ENCODE measurements at regions not wholly inside any gene's neighbourhood (a gene's known extent, or its start where the extent isn't known, plus 50 kb on each side); places are given as distances from the start of the nearest gene placed in this dataset.
"Not testable (repeated sequence)": the region's sequence is repeated elsewhere in the genome, so short reads cannot be mapped to it uniquely, and the experiment has no call there.

DNA sequence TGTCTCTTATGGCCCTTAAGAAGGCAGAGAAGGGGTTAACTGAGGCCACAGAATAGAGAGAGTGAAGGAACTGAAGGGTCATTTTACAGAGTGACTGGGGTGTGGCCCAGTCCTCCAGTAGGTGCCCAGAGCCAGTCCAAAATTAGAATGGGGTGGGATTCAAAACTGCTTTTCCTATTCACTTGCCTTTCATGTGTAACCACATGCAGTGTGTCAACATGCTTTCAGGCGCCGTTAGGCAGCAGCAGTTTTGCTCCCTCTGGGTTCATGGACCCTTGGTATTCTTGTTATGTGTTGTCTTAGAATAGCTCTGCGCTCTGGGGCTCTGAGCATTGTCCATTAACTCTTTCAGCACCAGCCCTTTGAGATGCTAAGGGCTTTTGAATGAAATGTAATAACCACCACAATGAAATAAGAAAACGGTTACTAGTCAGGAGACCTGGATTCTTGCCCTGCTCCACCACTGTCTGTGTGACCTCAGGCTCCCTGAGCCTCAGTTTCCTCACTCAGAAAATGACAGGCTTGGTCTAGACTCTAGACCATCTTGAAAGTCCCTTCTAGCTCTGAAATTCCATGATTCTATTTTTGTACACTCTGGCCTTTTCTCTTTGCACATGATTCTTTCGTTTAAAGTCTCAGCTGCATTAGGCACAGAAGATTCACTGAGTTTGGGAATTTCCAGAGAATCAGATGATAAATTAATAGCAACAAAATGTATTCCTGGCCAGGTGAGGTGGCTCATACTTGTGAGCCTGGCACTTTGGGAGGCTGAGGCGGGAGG lies 123.0 kb downstream of the SRGAP2 start:
- H3K27ac ChIP-seq; H3K4me3 ChIP-seq; H3K36me3 ChIP-seq; H3K27me3 ChIP-seq; H3K9me3 ChIP-seq; H3K4me1 ChIP-seq; DNase-seq; intact Hi-C loops (cut with DNase I): not testable (repeated sequence)
- ATAC-seq: peak; percentile 53

- H3K9me3 ChIP-seq; H3K36me3 ChIP-seq; ATAC-seq; H3K27ac ChIP-seq; H3K4me3 ChIP-seq; H3K27me3 ChIP-seq; DNase-seq; intact Hi-C loops (cut with DNase I); H3K4me1 ChIP-seq: not testable (repeated sequence)
Measured at GRCh38 chr1:206331597-206331996, 128.3 kb downstream of the SRGAP2 start.

GRCh38 chr1:206333316-206333715 lies 130.0 kb downstream of the SRGAP2 start:
- H3K36me3 ChIP-seq; H3K27me3 ChIP-seq; H3K4me3 ChIP-seq; H3K27ac ChIP-seq; H3K9me3 ChIP-seq; DNase-seq; ATAC-seq; H3K4me1 ChIP-seq; intact Hi-C loops (cut with DNase I): not testable (repeated sequence)

DNA sequence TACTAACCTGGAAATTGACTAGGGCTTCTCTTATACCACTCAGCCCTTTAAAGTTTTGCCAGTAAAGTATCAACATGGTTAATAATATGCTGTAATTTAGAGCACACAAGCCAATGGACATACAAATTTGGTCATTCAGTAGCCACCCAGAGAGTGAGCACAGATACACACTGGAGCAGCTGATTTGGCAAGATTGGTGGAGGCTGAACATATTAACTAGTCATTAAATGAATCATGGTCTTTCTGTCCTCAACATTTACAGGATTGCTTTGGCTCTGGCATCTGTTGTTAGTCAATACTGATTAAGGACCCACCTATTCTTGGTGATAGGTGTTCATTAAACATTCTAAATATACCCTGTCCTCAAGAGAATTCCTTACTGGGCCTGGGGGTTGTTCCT lies 130.6 kb downstream of the SRGAP2 start:
- H3K36me3 ChIP-seq; H3K27ac ChIP-seq; H3K9me3 ChIP-seq; H3K4me1 ChIP-seq; intact Hi-C loops (cut with DNase I); H3K27me3 ChIP-seq; DNase-seq; H3K4me3 ChIP-seq: not testable (repeated sequence)
- peak; percentile 49 for ATAC-seq

DNA sequence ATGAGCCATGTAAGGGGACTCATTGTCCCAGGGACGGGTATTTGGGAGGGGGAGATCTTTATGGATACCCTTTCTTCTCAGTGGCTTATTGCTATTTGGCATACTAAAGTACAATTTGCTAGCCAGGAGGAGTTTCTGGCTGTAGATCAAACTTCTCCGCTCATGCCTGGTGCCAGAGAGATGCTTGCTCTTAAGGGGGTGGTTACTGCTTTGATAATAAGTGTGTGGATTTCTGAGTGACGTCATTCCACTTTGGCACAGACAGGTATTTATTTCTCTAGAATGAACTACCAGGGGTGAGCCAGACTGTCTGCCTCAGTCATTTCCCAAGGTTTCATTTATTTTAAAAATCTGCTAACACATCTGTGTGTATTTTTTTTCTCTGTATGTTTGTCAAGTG lies 131.1 kb downstream of the SRGAP2 start:
- ATAC-seq: peak; percentile 87
- intact Hi-C loops (cut with DNase I): not testable (repeated sequence)

GRCh38 chr1:206335162-206335561 lies 131.8 kb downstream of the SRGAP2 start:
- H3K27me3 ChIP-seq; DNase-seq; H3K36me3 ChIP-seq; H3K27ac ChIP-seq; H3K4me1 ChIP-seq; H3K4me3 ChIP-seq; intact Hi-C loops (cut with DNase I); H3K9me3 ChIP-seq: not testable (repeated sequence)
- ATAC-seq: peak; percentile 15

More for the DNA sequence above, 131.1 kb downstream of the SRGAP2 start:
- not testable (repeated sequence) for H3K27me3 ChIP-seq, H3K36me3 ChIP-seq, H3K4me3 ChIP-seq, DNase-seq, H3K4me1 ChIP-seq, H3K9me3 ChIP-seq, H3K27ac ChIP-seq

DNA sequence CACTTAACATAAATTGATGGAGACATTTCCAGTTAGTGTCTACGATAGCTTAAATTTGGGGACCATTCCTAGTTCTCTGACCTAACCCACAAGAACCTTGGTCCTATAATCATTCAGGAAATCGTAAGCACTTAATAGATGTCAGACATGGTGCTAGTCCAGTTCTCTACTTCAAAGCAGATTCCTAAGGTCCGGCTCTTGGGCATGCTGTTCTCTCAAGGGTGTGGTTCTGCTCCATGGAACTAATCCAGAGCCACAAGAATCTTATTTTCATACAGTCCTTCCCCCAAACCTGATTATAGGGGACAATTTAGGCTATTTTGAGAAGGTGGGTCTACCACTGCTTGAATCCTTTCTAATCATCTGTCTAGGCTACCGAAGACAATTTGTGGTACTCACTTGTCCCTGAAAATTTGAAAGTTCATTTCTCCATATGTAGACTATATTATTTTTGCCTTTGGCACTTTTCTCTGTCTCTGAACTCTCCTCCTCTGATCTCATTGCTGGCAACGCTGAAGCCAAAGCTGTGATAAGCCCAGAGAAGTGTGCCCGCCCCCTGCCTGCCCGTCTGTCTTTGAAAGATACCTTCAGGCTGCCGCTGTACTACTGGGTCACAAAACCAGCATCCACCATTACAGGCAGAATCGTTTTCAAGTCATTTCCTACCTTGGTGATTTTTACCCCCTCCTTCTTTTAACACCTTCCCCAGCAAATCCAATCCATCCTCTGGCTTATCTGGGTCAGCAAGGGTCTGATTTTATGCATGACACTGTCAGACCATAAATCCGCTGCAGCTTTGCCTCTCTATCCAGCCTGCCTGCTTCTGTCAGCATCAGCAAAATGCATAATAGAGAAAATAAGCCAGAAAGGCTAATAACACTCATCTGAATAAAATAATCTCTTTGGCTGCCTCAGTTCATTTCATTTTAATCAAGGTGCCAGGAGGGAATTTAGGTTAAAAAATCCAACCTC lies 132.8 kb downstream of the SRGAP2 start:
- H3K27me3 ChIP-seq; H3K27ac ChIP-seq; H3K4me3 ChIP-seq; H3K4me1 ChIP-seq; H3K9me3 ChIP-seq; H3K36me3 ChIP-seq; DNase-seq; intact Hi-C loops (cut with DNase I): not testable (repeated sequence)
- ATAC-seq: peak; percentile 43

DNA sequence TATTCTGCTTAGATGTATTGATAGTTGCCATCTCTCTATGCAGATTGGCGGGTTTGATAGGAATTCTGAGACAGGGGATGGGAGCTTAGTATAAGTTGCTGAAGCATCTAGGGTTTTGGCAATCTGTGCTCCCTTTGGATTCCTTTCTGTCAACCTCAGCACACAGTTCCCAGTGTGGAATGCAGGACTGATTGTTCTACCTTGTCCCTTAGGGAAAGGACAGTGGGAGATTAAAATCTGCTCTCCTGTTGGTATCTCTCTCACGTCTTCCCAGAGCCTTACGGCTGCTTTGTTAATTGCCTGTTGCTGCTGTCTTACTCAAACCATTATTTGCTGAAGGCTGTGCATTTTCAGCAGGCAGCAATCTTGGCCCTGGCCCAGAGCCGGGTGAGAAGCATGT lies 133.3 kb upstream of the IKBKE start:
- DNase-seq: not testable (repeated sequence)

GRCh38 chr1:206350493-206351275 lies 119.6 kb upstream of the IKBKE start:
- H3K4me3 ChIP-seq; H3K27ac ChIP-seq; H3K9me3 ChIP-seq; DNase-seq; H3K36me3 ChIP-seq; ATAC-seq; intact Hi-C loops (cut with DNase I); H3K4me1 ChIP-seq; H3K27me3 ChIP-seq: not testable (repeated sequence)

More for the DNA sequence above, 133.3 kb upstream of the IKBKE start:
- H3K4me3 ChIP-seq; ATAC-seq; H3K27me3 ChIP-seq; H3K9me3 ChIP-seq; H3K4me1 ChIP-seq; H3K36me3 ChIP-seq; intact Hi-C loops (cut with DNase I); H3K27ac ChIP-seq: not testable (repeated sequence)

DNA sequence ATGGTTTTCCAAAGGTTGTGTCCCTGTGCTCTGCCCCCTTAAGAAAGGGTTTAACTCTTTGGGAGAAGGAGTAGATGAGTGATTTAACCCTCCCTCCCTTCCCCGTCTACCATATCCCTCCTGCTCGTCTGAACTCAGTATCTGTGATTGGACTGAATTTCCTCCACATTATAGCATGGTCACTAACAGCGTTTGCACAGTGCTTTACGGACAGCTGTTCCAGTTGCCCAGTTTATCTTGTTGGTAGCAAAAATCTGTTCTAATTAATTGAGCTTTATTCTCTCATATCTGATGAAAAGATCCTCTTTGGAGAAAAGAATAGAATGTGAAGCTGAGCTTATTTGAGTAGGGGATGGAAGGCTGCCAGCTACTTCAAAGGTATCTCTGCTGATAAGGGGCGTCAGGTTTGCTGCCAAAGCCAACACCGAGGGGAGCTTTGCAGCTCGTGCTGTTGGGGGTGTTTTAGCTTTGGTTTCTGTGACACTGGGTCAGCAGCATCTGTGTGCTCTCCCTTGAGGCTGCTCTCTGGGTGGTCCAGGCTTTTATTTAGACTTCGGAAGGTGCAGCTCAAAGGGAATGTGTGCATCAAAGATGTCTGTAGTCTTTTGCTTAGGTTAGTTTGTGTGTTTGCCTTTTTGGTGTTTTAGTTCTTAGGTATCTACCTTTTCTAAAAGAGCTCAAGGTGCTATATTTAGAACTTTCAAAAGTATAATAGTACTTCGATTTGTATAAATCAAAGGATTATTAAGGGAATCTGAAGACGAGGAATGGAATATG lies 118.8 kb upstream of the IKBKE start:
- H3K9me3 ChIP-seq; H3K36me3 ChIP-seq; DNase-seq; intact Hi-C loops (cut with DNase I); H3K27me3 ChIP-seq; H3K4me1 ChIP-seq; H3K27ac ChIP-seq; H3K4me3 ChIP-seq; ATAC-seq: not testable (repeated sequence)

DNA sequence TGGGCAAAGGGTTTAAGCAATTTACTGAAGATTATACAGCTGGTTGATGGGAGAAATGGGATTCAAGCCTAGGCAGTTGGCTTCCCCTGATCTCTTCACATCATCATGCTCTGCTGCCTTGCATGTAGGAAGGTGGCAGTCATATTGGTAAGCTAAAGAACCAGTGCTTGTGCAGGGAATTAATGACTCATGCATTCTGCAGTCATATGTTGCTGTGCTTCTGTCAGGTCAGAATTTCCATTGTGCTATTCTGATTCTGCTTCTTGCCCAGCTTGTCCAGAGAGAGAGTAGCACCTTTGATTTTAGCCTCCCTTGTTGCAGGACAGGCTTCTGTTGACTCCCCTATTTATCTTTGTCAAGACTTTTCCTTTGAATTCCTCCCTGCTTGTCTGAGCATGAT lies 114.0 kb upstream of the IKBKE start:
- ATAC-seq: peak; percentile 68
- DNase-seq; H3K27me3 ChIP-seq; H3K9me3 ChIP-seq; intact Hi-C loops (cut with DNase I); H3K36me3 ChIP-seq; H3K4me1 ChIP-seq; H3K27ac ChIP-seq; H3K4me3 ChIP-seq: not testable (repeated sequence)

- H3K9me3 ChIP-seq; H3K27ac ChIP-seq; H3K27me3 ChIP-seq; DNase-seq; H3K4me1 ChIP-seq; H3K36me3 ChIP-seq; H3K4me3 ChIP-seq; intact Hi-C loops (cut with DNase I): not testable (repeated sequence)
- ATAC-seq: peak; percentile 47
Measured at GRCh38 chr1:206357962-206358361, 112.3 kb upstream of the IKBKE start.
